Activated CD4-positive, alpha-beta T cell treated with anti-CD3 and anti-CD28 coated beads for 36 hours (primary cell): ENCODE measurements at regions not wholly inside any gene's neighbourhood (a gene's known extent, or its start where the extent isn't known, plus 50 kb on each side); places are given as distances from the start of the nearest gene placed in this dataset.
"Not testable (repeated sequence)": the region's sequence is repeated elsewhere in the genome, so short reads cannot be mapped to it uniquely, and the experiment has no call there.

Experiments used
- ATAC-seq: fragments of 200-7000 bp; cut with Tn5 transposase; one replicate; pipeline ENCODE4 v1.10.0; 2021; ENCODE audit warnings: mild to moderate bottlenecking, moderate library complexity
- CTCF ChIA-PET: fragments of 350-600 bp; sonication (Branson Sonifier 250); formaldehyde crosslinking; loops from one replicate; lab custom pipeline; 2021; ENCODE audit warnings: antibody characterized with exemption; lab: Charles Lee
- POLR2A ChIA-PET: fragments of 350-600 bp; sonication (Branson Sonifier 250); formaldehyde crosslinking; loops from one replicate; lab custom pipeline; 2021; ENCODE audit warnings: antibody characterized with exemption, inconsistent platforms; lab: Charles Lee
- DNase-seq: peaks from one replicate; pipeline ENCODE4 v3.0.0-alpha.2; 2020
- H3K27ac Mint-ChIP-seq: one replicate; pipeline ENCODE4 v1.8.0; 2021; ENCODE audit warnings: mixed read lengths
- H3K27me3 Mint-ChIP-seq: one replicate; pipeline ENCODE4 v1.8.0; 2021; ENCODE audit warnings: mixed read lengths
- H3K36me3 Mint-ChIP-seq: one replicate; pipeline ENCODE4 v1.8.0; 2021; ENCODE audit warnings: low read depth, mixed read lengths
- H3K4me1 Mint-ChIP-seq: one replicate; pipeline ENCODE4 v1.8.0; 2021; ENCODE audit warnings: mixed read lengths
- H3K4me3 Mint-ChIP-seq: one replicate; pipeline ENCODE4 v1.8.0; 2021; ENCODE audit warnings: mild to moderate bottlenecking, moderate library complexity, mixed read lengths
- H3K9me3 Mint-ChIP-seq: one replicate; pipeline ENCODE4 v1.8.0; 2021; ENCODE audit warnings: low read depth, mixed read lengths
- intact Hi-C, 2 experiments: fragments of 100-400 bp; cut with DNase I in 1 of 2; cut with micrococcal nuclease in 1 of 2; formaldehyde crosslinking; loops; one replicate each; pipeline versions ENCODE4 v1.14.2 to v1.15.1; 2022 to 2024; cut with DNase I, micrococcal nuclease

- Mint-ChIP-seq H3K36me3 (no peaks in the 10 kb centered on the region), H3K27me3 (peaks cover 2% of the 10 kb centered on the region), H3K9me3 (no peaks in the 10 kb centered on the region), H3K27ac (no peak overlapping the region), H3K4me3 (no peak overlapping the region), H3K4me1 (no peaks in the 10 kb centered on the region)
- ATAC-seq (no peak), DNase-seq (no peak)
- intact Hi-C loops, result no loop called here
- CTCF ChIA-PET, result no interaction called here
- POLR2A ChIA-PET, result no interaction called here
Observed at GRCh38 chr3:181250714-181251113, 261.2 kb upstream of the DNAJC19 start.

GRCh38 chr3:181239441-181239840 is 249.9 kb upstream of the DNAJC19 start:
- ATAC-seq (no peak), DNase-seq (no peak)
- intact Hi-C loops, result no loop called here
- H3K27ac Mint-ChIP-seq, result no peak overlapping the region
- H3K4me1 Mint-ChIP-seq, result no peaks in the 10 kb centered on the region
- H3K36me3 Mint-ChIP-seq, result no peaks in the 10 kb centered on the region
- CTCF ChIA-PET, result interaction anchor here (1.0 kb wide), 1 partner anchor 10 kb away, joined by 3 read pairs; no protein-coding TSS in a partner anchor
- H3K9me3 Mint-ChIP-seq, result no peaks in the 10 kb centered on the region
- POLR2A ChIA-PET, result no interaction called here
- peaks cover 4% of the 10 kb centered on the region for H3K27me3 Mint-ChIP-seq
- H3K4me3 Mint-ChIP-seq, result no peak overlapping the region

GRCh38 chr3:181230258-181230657 is 240.7 kb upstream of the DNAJC19 start:
- H3K9me3 Mint-ChIP-seq, result peaks cover 10% of the 10 kb centered on the region
- H3K27me3 Mint-ChIP-seq, result no peaks in the 10 kb centered on the region
- intact Hi-C loops, result no loop called here
- no peak overlapping the region for H3K4me3 Mint-ChIP-seq
- CTCF ChIA-PET, result no interaction called here
- no peaks in the 10 kb centered on the region for H3K4me1 Mint-ChIP-seq
- POLR2A ChIA-PET, result no interaction called here
- H3K36me3 Mint-ChIP-seq, result no peaks in the 10 kb centered on the region
- no peak overlapping the region for H3K27ac Mint-ChIP-seq
- ATAC-seq, result no peak
- no peak for DNase-seq

GRCh38 chr3:181213347-181213746 is 223.8 kb upstream of the DNAJC19 start:
- H3K4me3 Mint-ChIP-seq, result no peak overlapping the region
- no peaks in the 10 kb centered on the region for H3K4me1 Mint-ChIP-seq
- DNase-seq (no peak), ATAC-seq (no peak)
- H3K9me3 Mint-ChIP-seq, result no peaks in the 10 kb centered on the region
- ChIA-PET CTCF (no interaction called here), POLR2A (no interaction called here)
- no peak overlapping the region for H3K27ac Mint-ChIP-seq
- H3K36me3 Mint-ChIP-seq, result no peaks in the 10 kb centered on the region
- H3K27me3 Mint-ChIP-seq, result peaks cover 3% of the 10 kb centered on the region
- intact Hi-C loops, result loop anchor here in 1 of 2 experiments (5.0 to 10.0 kb wide), 2 partner anchors 489 to 1471 kb away; no protein-coding TSS in a partner anchor

GRCh38 chr3:181212271-181212670 is 222.7 kb upstream of the DNAJC19 start:
- Mint-ChIP-seq H3K4me3 (no peak overlapping the region), H3K27me3 (peaks cover 3% of the 10 kb centered on the region), H3K27ac (no peak overlapping the region), H3K9me3 (no peaks in the 10 kb centered on the region), H3K4me1 (no peaks in the 10 kb centered on the region), H3K36me3 (no peaks in the 10 kb centered on the region)
- intact Hi-C loops, result loop anchor here in 1 of 2 experiments (5.0 to 10.0 kb wide), 2 partner anchors 490 to 1473 kb away; no protein-coding TSS in a partner anchor
- ChIA-PET POLR2A (no interaction called here), CTCF (no interaction called here)
- ATAC-seq (no peak), DNase-seq (no peak)

GRCh38 chr3:181210275-181210674 is 220.7 kb upstream of the DNAJC19 start:
- Mint-ChIP-seq H3K36me3 (no peaks in the 10 kb centered on the region), H3K27ac (no peak overlapping the region), H3K4me1 (no peaks in the 10 kb centered on the region), H3K27me3 (peaks cover 2% of the 10 kb centered on the region), H3K4me3 (no peak overlapping the region), H3K9me3 (no peaks in the 10 kb centered on the region)
- intact Hi-C loops, result loop anchor here (1.0 to 10.0 kb wide), 5 partner anchors 490 to 1475 kb away; no protein-coding TSS in a partner anchor
- ATAC-seq, result no peak
- ChIA-PET CTCF (interaction anchor here (0.6 to 1.3 kb wide), 5 partner anchors 8 to 548 kb away, joined by 3 to 4 read pairs (median 3); no protein-coding TSS in a partner anchor), POLR2A (no interaction called here)
- DNase-seq, result no peak

GRCh38 chr3:181189556-181189955 is 200.0 kb upstream of the DNAJC19 start:
- Mint-ChIP-seq H3K9me3 (no peaks in the 10 kb centered on the region), H3K4me3 (no peak overlapping the region), H3K4me1 (no peaks in the 10 kb centered on the region), H3K27ac (no peak overlapping the region), H3K36me3 (no peaks in the 10 kb centered on the region), H3K27me3 (peaks cover 3% of the 10 kb centered on the region)
- POLR2A ChIA-PET, result no interaction called here
- intact Hi-C loops, result no loop called here
- no peak for DNase-seq
- CTCF ChIA-PET, result no interaction called here
- no peak for ATAC-seq

GRCh38 chr3:181183764-181184163 is 194.2 kb upstream of the DNAJC19 start:
- Mint-ChIP-seq H3K27me3 (no peaks in the 10 kb centered on the region), H3K9me3 (no peaks in the 10 kb centered on the region), H3K4me3 (no peak overlapping the region), H3K36me3 (no peaks in the 10 kb centered on the region), H3K27ac (no peak overlapping the region), H3K4me1 (no peaks in the 10 kb centered on the region)
- CTCF ChIA-PET, result no interaction called here
- ATAC-seq (no peak), DNase-seq (no peak)
- intact Hi-C loops, result no loop called here
- POLR2A ChIA-PET, result no interaction called here

GRCh38 chr3:181183057-181183456 is 193.5 kb upstream of the DNAJC19 start:
- H3K27me3 Mint-ChIP-seq, intact Hi-C loops, ATAC-seq, H3K36me3 Mint-ChIP-seq, DNase-seq, H3K4me3 Mint-ChIP-seq, H3K27ac Mint-ChIP-seq, H3K9me3 Mint-ChIP-seq, POLR2A ChIA-PET, H3K4me1 Mint-ChIP-seq: not testable (repeated sequence)
- CTCF ChIA-PET, result interaction anchor here (0.6 kb wide), 1 partner anchor 14 kb away, joined by 4 read pairs; no protein-coding TSS in a partner anchor

GRCh38 chr3:181178991-181179390 is 189.5 kb upstream of the DNAJC19 start:
- POLR2A ChIA-PET, result no interaction called here

GRCh38 chr3:181176601-181177000 is 187.1 kb upstream of the DNAJC19 start:
- ATAC-seq (no peak), DNase-seq (peak; percentile 66)
- H3K27ac Mint-ChIP-seq, result no peak overlapping the region
- H3K9me3 Mint-ChIP-seq, result no peaks in the 10 kb centered on the region
- no peaks in the 10 kb centered on the region for H3K27me3 Mint-ChIP-seq
- ChIA-PET POLR2A (no interaction called here), CTCF (interaction anchor here (0.6 to 0.9 kb wide), 4 partner anchors 9 to 1481 kb away, joined by 3 to 4 read pairs (median 3); no protein-coding TSS in a partner anchor)
- intact Hi-C loops, result loop anchor here (5.0 to 10.0 kb wide), 2 partner anchors 372 to 374 kb away; no protein-coding TSS in a partner anchor
- no peak overlapping the region for H3K4me3 Mint-ChIP-seq
- H3K36me3 Mint-ChIP-seq, result no peaks in the 10 kb centered on the region
- no peaks in the 10 kb centered on the region for H3K4me1 Mint-ChIP-seq

More at GRCh38 chr3:181178991-181179390, 189.5 kb upstream of the DNAJC19 start:
- no peaks in the 10 kb centered on the region for H3K27me3 Mint-ChIP-seq
- CTCF ChIA-PET, result no interaction called here
- intact Hi-C loops, result loop anchor here (5.0 to 10.0 kb wide), 2 partner anchors 374 to 377 kb away; no protein-coding TSS in a partner anchor
- no peak overlapping the region for H3K4me3 Mint-ChIP-seq
- no peak for ATAC-seq
- H3K4me1 Mint-ChIP-seq, result no peaks in the 10 kb centered on the region
- no peaks in the 10 kb centered on the region for H3K9me3 Mint-ChIP-seq
- H3K27ac Mint-ChIP-seq, result no peak overlapping the region
- no peaks in the 10 kb centered on the region for H3K36me3 Mint-ChIP-seq
- no peak for DNase-seq

GRCh38 chr3:181174676-181175233 is 185.2 kb upstream of the DNAJC19 start:
- no peaks in the 10 kb centered on the region for H3K9me3 Mint-ChIP-seq
- no peak overlapping the region for H3K27ac Mint-ChIP-seq
- DNase-seq, result no peak
- POLR2A ChIA-PET, result no interaction called here
- CTCF ChIA-PET, result interaction anchor here (0.6 kb wide), 1 partner anchor 20 kb away, joined by 3 read pairs; no protein-coding TSS in a partner anchor
- no peaks in the 10 kb centered on the region for H3K36me3 Mint-ChIP-seq
- no peak overlapping the region for H3K4me3 Mint-ChIP-seq
- no peak for ATAC-seq
- H3K4me1 Mint-ChIP-seq, result no peaks in the 10 kb centered on the region
- no peaks in the 10 kb centered on the region for H3K27me3 Mint-ChIP-seq
- intact Hi-C loops, result loop anchor here (5.0 to 10.0 kb wide), 2 partner anchors 370 to 372 kb away; no protein-coding TSS in a partner anchor
